ENCODE measurements at regions not wholly inside any gene's neighbourhood (a gene's known extent, or its start where the extent isn't known, plus 50 kb on each side); places are given as distances from the start of the nearest gene placed in this dataset.

DNA sequence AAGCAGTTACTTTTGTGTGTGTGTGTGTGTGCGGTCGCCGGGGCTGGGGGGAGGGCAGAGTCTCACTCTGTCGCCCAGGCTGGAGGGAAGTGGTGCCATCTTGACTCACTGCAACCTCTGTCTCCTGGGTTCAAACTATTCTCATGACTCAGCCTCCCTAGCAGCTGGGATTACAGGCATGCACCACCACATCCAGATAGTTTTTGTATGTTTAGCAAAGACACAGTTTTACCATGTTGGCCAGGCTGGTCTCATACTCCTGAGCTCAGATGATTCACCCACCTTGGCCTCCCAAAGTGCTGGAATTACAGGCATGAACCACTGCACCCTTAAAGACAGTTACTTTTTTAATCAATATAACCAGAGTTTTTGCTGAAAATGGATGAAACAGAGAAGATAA, 207.0 kb downstream of the PTPRC start:
- TF ChIP-seq, protein P1, sequence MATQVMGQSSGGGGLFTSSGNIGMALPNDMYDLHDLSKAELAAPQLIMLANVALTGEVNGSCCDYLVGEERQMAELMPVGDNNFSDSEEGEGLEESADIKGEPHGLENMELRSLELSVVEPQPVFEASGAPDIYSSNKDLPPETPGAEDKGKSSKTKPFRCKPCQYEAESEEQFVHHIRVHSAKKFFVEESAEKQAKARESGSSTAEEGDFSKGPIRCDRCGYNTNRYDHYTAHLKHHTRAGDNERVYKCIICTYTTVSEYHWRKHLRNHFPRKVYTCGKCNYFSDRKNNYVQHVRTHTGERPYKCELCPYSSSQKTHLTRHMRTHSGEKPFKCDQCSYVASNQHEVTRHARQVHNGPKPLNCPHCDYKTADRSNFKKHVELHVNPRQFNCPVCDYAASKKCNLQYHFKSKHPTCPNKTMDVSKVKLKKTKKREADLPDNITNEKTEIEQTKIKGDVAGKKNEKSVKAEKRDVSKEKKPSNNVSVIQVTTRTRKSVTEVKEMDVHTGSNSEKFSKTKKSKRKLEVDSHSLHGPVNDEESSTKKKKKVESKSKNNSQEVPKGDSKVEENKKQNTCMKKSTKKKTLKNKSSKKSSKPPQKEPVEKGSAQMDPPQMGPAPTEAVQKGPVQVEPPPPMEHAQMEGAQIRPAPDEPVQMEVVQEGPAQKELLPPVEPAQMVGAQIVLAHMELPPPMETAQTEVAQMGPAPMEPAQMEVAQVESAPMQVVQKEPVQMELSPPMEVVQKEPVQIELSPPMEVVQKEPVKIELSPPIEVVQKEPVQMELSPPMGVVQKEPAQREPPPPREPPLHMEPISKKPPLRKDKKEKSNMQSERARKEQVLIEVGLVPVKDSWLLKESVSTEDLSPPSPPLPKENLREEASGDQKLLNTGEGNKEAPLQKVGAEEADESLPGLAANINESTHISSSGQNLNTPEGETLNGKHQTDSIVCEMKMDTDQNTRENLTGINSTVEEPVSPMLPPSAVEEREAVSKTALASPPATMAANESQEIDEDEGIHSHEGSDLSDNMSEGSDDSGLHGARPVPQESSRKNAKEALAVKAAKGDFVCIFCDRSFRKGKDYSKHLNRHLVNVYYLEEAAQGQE (IDR thresholded peaks at IDR 0.05; ENCODE audit: insufficient read depth in 1 of 2, low read depth in 2 of 2, low read length in 2 of 2) = no peak
- no peak for TF ChIP-seq POLR2AphosphoS5 (IDR thresholded peaks at IDR 0.05; ENCODE audit: low read depth, low read length)
- no peak for TF ChIP-seq SIN3A (IDR thresholded peaks at IDR 0.05; ENCODE audit: borderline replicate concordance, insufficient read depth, low read length)

Measured in PFSK-1 (cell line).